IMR-90 (cell line): ENCODE measurements at regions not wholly inside any gene's neighbourhood (a gene's known extent, or its start where the extent isn't known, plus 50 kb on each side); places are given as distances from the start of the nearest gene placed in this dataset.

ENCODE experiments used
- ATAC-seq: fragments of 200-7000 bp; cut with Tn5 transposase; 2 replicates; pipeline ENCODE4 v1.9.1; 2020; ENCODE audit warnings: low read depth, mild to moderate bottlenecking, moderate library complexity
- BruUV-seq: library from RNA; stranded (reverse); fragments of 400-500 nt; replicated peaks from 2 replicates; lab custom pipeline; 2021; lab: Mats Ljungman, UMichigan
- CTCF ChIA-PET: fragments of 300-600 bp; formaldehyde crosslinking; extraction: SDS; loops from one replicate; lab custom pipeline; 2021; ENCODE audit warnings: antibody characterized with exemption; lab: Yijun Ruan, JAX
- POLR2A ChIA-PET: fragments of 300-600 bp; sonication (Branson Sonifier 250); formaldehyde crosslinking; loops from one replicate; lab custom pipeline; 2022; ENCODE audit warnings: antibody characterized with exemption; ENCODE audit not compliant: unreplicated experiment; lab: Charles Lee
- DNase-seq: peaks from one replicate; pipeline ENCODE4 v3.0.0; 2013
- H2AFZ ChIP-seq: replicated peaks from 2 replicates; pipeline ENCODE3; 2013; ENCODE audit warnings: low read length, mild to moderate bottlenecking; ENCODE audit not compliant: poor library complexity
- H2AK5ac ChIP-seq: 2 replicates; pipeline ENCODE4 v1.6.1; 2013; ENCODE audit warnings: low read depth, low read length, inconsistent platforms
- H2AK9ac ChIP-seq: replicated peaks from 2 replicates; pipeline ENCODE3; 2013; ENCODE audit warnings: mild to moderate bottlenecking, low read depth, low read length, moderate library complexity; ENCODE audit not compliant: poor library complexity
- H2BK120ac ChIP-seq: 2 replicates; pipeline ENCODE4 v1.6.1; 2013; ENCODE audit warnings: low read depth, low read length, inconsistent platforms
- H2BK15ac ChIP-seq: 3 replicates; pipeline ENCODE4 v1.6.1; 2013; ENCODE audit warnings: low read depth, low read length, inconsistent platforms
- H2BK20ac ChIP-seq: 2 replicates; pipeline ENCODE4 v1.6.1; 2013; ENCODE audit warnings: low read depth, mild to moderate bottlenecking, inconsistent platforms, low read length, moderate library complexity
- H2BK5ac ChIP-seq: 2 replicates; pipeline ENCODE4 v1.6.1; 2013; ENCODE audit warnings: mild to moderate bottlenecking, low read depth, low read length, inconsistent platforms; ENCODE audit not compliant: poor library complexity, severe bottlenecking
- H3K14ac ChIP-seq: replicated peaks from 2 replicates; pipeline ENCODE4 v1.6.1; 2013; ENCODE audit warnings: low read depth, low read length, inconsistent platforms
- H3K18ac ChIP-seq: 2 replicates; pipeline ENCODE4 v1.6.1; 2013; ENCODE audit warnings: low read depth, low read length, control low read depth
- H3K23ac ChIP-seq: 2 replicates; pipeline ENCODE4 v1.6.1; 2013; ENCODE audit warnings: low read depth, low read length, inconsistent platforms
- H3K27ac ChIP-seq: 2 replicates; pipeline ENCODE4 v1.5.1; 2013; ENCODE audit warnings: mild to moderate bottlenecking, control low read depth, low read length; ENCODE audit not compliant: insufficient read depth
- H3K27me3 ChIP-seq: 2 replicates; pipeline ENCODE4 v1.6.1; 2013; ENCODE audit warnings: low read length; ENCODE audit not compliant: control insufficient read depth, insufficient read depth
- H3K36me3 ChIP-seq: 2 replicates; pipeline ENCODE4 v1.6.1; 2013; ENCODE audit warnings: low read length, mixed read lengths; ENCODE audit not compliant: control insufficient read depth, insufficient read depth
- H3K4ac ChIP-seq: 2 replicates; pipeline ENCODE4 v1.6.1; 2013; ENCODE audit warnings: low read depth, low read length, inconsistent platforms
- H3K4me1 ChIP-seq: 2 replicates; pipeline ENCODE4 v1.6.1; 2013; ENCODE audit warnings: low read length, mixed read lengths; ENCODE audit not compliant: control insufficient read depth, insufficient read depth
- H3K4me2 ChIP-seq: 2 replicates; pipeline ENCODE4 v1.6.1; 2013; ENCODE audit warnings: low read depth, mild to moderate bottlenecking, control low read depth, low read length, moderate library complexity
- H3K4me3 ChIP-seq: 2 replicates; pipeline ENCODE4 v1.5.1; 2013; ENCODE audit warnings: low read depth, mild to moderate bottlenecking, control low read depth, low read length, moderate library complexity; ENCODE audit not compliant: insufficient read depth
- H3K56ac ChIP-seq: 2 replicates; pipeline ENCODE4 v1.6.1; 2013; ENCODE audit warnings: low read length, inconsistent platforms; ENCODE audit not compliant: insufficient read depth; ENCODE audit errors: extremely low read depth
- H3K79me1 ChIP-seq, 2 experiments: 2 replicates each; pipeline ENCODE4 v1.6.1; 2013; ENCODE audit warnings: low read length in 2 of 2, inconsistent platforms in 1 of 2, low read depth in 1 of 2
- H3K9ac ChIP-seq: 2 replicates; pipeline ENCODE4 v1.6.1; 2013; ENCODE audit warnings: low read depth, low read length, control low read depth
- H3K9me1 ChIP-seq: 2 replicates; pipeline ENCODE4 v1.6.1; 2013; ENCODE audit warnings: low read length, inconsistent platforms; ENCODE audit not compliant: insufficient read depth
- H3K9me3 ChIP-seq: 2 replicates; pipeline ENCODE4 v1.6.1; 2013; ENCODE audit warnings: low read length; ENCODE audit not compliant: control insufficient read depth, insufficient read depth
- H4K20me1 ChIP-seq: 2 replicates; pipeline ENCODE4 v1.6.1; 2013; ENCODE audit warnings: low read length, inconsistent platforms; ENCODE audit not compliant: insufficient read depth
- H4K5ac ChIP-seq: 2 replicates; pipeline ENCODE4 v1.6.1; 2013; ENCODE audit warnings: mild to moderate bottlenecking, low read depth, low read length, control low read depth
- H4K8ac ChIP-seq, 2 experiments: 2 replicates each; pipeline ENCODE4 v1.6.1; 2013; ENCODE audit warnings: low read depth in 2 of 2, low read length in 2 of 2, control low read depth in 1 of 2, inconsistent platforms in 1 of 2
- H4K91ac ChIP-seq: 2 replicates; pipeline ENCODE4 v1.6.1; 2013; ENCODE audit warnings: low read depth, low read length, inconsistent platforms; ENCODE audit not compliant: insufficient read depth
- CHD1 ChIP-seq: IDR thresholded peaks from 2 replicates; pipeline ENCODE4 v1.6.1; 2012; ENCODE audit warnings: low read depth, low read length, improper control_type of control experiment
- MAZ ChIP-seq: IDR thresholded peaks from 2 replicates; pipeline ENCODE4 v1.6.1; 2012; ENCODE audit warnings: low read depth, mild to moderate bottlenecking, low read length, improper control_type of control experiment, moderate library complexity, borderline replicate concordance
- MXI1 ChIP-seq: IDR thresholded peaks from 2 replicates; pipeline ENCODE4 v1.6.1; 2012; ENCODE audit warnings: low read depth, mild to moderate bottlenecking, low read length, moderate library complexity, borderline replicate concordance
- NFE2L2 ChIP-seq: fragments of 150-350 bp; IDR thresholded peaks from 2 replicates; pipeline ENCODE4 v1.6.1; 2016; ENCODE audit warnings: low read depth, mild to moderate bottlenecking, low read length
- POLR2A ChIP-seq: IDR thresholded peaks from 2 replicates; pipeline ENCODE4 v1.6.1; 2012; ENCODE audit warnings: mild to moderate bottlenecking, low read depth, low read length
- RAD21 ChIP-seq: IDR thresholded peaks from 2 replicates; pipeline ENCODE4 v1.6.1; 2012; ENCODE audit warnings: low read length, improper control_type of control experiment
- RCOR1 ChIP-seq: IDR thresholded peaks from 2 replicates; pipeline ENCODE4 v1.6.1; 2012; ENCODE audit warnings: mild to moderate bottlenecking, low read length, improper control_type of control experiment; ENCODE audit not compliant: insufficient replicate concordance
- WGBS, 2 experiments: methylation state at CpG; one replicate each; pipeline versions ENCODE4 v1.1.5 to v1.1.7; 2013; ENCODE audit warnings: missing lambda C conversion rate in 2 of 2; ENCODE audit not compliant: insufficient read length in 1 of 2; ENCODE audit errors: extremely low coverage in 2 of 2; 5-methylcytosine and 5-hydroxymethylcytosine counted together
- dilution Hi-C: fragments of 300-500 bp; cut with HindIII; formaldehyde crosslinking; loops from one replicate; pipeline ENCODE4 v1.14.3; 2018; ENCODE audit warnings: low sequenced_read_pairs; ENCODE audit not compliant: unreplicated experiment
- in situ Hi-C: fragments of 300-500 bp; cut with MboI; formaldehyde crosslinking; loops from 3 replicates; pipeline ENCODE4 v1.14.3; 2019; ENCODE audit warnings: low sequenced_read_pairs, inconsistent platforms, mixed read lengths
- intact Hi-C: fragments of 100-400 bp; cut with micrococcal nuclease; formaldehyde crosslinking; loops from 2 replicates; pipeline ENCODE4 v1.10.0; 2022
- TF ChIP-seq, protein P1 (sequence below): conservative IDR thresholded peaks from 2 replicates; pipeline ENCODE4 v1.5.1; 2012; ENCODE audit warnings: mild to moderate bottlenecking, low read depth, low read length, improper control_type of control experiment
- TF ChIP-seq, protein P2 (sequence below): fragments of 150-350 bp; IDR thresholded peaks from 2 replicates; pipeline ENCODE4 v1.6.1; 2017; ENCODE audit warnings: mild to moderate bottlenecking, antibody characterized with exemption, low read length, low read depth
- TF ChIP-seq, protein P3 (sequence below): fragments of 150-350 bp; IDR thresholded peaks from 2 replicates; pipeline ENCODE4 v1.6.1; 2016; ENCODE audit warnings: low read depth, mild to moderate bottlenecking, low read length, moderate library complexity, borderline replicate concordance

DNA sequence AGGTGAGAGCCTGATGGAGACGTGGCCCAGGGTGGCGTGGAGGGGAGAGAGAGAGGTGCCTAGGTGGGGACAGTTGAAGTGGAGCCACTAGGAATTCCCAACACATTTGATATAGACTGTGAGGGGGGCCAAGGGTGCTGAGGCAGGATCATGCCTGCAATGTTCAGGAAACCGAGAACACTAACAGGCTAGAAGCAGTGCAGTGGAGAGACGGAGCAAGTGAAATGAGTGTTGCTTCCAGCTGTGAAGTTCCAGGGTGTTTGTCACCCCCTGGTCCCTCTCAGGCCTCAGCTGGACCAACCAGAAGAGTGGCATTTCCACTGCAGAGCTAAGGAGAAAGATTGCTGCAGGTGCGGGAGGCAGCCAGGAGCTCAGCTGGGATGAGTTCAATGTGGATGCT is 127.1 kb downstream of the RIPK4 start:
- ATAC-seq (no peak), DNase-seq (no peak)
- no peak overlapping the region for H2AFZ ChIP-seq
- POLR2A ChIA-PET: no interaction called here
- no peaks in the 10 kb centered on the region for H3K27me3 ChIP-seq
- no peak overlapping the region for H4K5ac ChIP-seq
- no peak overlapping the region for H3K27ac ChIP-seq
- no peaks in the 10 kb centered on the region for H4K20me1 ChIP-seq
- H3K9me1 ChIP-seq: peaks cover 15% of the 10 kb centered on the region
- intact Hi-C loops: no loop called here
- dilution Hi-C loops: no loop called here
- no peak overlapping the region for H3K56ac ChIP-seq
- no peak overlapping the region for H3K14ac ChIP-seq
- TF ChIP-seq POLR2A (no peak), CHD1 (no peak), RCOR1 (no peak), RAD21 (no peak), MXI1 (no peak), NFE2L2 (no peak), MAZ (no peak)
- TF ChIP-seq, protein P1, sequence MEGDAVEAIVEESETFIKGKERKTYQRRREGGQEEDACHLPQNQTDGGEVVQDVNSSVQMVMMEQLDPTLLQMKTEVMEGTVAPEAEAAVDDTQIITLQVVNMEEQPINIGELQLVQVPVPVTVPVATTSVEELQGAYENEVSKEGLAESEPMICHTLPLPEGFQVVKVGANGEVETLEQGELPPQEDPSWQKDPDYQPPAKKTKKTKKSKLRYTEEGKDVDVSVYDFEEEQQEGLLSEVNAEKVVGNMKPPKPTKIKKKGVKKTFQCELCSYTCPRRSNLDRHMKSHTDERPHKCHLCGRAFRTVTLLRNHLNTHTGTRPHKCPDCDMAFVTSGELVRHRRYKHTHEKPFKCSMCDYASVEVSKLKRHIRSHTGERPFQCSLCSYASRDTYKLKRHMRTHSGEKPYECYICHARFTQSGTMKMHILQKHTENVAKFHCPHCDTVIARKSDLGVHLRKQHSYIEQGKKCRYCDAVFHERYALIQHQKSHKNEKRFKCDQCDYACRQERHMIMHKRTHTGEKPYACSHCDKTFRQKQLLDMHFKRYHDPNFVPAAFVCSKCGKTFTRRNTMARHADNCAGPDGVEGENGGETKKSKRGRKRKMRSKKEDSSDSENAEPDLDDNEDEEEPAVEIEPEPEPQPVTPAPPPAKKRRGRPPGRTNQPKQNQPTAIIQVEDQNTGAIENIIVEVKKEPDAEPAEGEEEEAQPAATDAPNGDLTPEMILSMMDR: no peak
- TF ChIP-seq, protein P2, sequence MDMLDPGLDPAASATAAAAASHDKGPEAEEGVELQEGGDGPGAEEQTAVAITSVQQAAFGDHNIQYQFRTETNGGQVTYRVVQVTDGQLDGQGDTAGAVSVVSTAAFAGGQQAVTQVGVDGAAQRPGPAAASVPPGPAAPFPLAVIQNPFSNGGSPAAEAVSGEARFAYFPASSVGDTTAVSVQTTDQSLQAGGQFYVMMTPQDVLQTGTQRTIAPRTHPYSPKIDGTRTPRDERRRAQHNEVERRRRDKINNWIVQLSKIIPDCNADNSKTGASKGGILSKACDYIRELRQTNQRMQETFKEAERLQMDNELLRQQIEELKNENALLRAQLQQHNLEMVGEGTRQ: no peak
- TF ChIP-seq, protein P3, sequence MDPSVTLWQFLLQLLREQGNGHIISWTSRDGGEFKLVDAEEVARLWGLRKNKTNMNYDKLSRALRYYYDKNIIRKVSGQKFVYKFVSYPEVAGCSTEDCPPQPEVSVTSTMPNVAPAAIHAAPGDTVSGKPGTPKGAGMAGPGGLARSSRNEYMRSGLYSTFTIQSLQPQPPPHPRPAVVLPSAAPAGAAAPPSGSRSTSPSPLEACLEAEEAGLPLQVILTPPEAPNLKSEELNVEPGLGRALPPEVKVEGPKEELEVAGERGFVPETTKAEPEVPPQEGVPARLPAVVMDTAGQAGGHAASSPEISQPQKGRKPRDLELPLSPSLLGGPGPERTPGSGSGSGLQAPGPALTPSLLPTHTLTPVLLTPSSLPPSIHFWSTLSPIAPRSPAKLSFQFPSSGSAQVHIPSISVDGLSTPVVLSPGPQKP: no peak
- CTCF ChIA-PET: no interaction called here
- no peak overlapping the region for H2BK5ac ChIP-seq
- in situ Hi-C loops: no loop called here
- H2BK20ac ChIP-seq: no peak overlapping the region
- H2AK5ac ChIP-seq: no peak overlapping the region
- H3K9me3 ChIP-seq: peaks cover 2% of the 10 kb centered on the region; the same call in 1 of the 2 replicates
- no peak overlapping the region for H3K18ac ChIP-seq
- no peak overlapping the region for H2AK9ac ChIP-seq
- H2BK120ac ChIP-seq: no peak overlapping the region
- 100% methylated on average over 1 of the region's 5 CpGs; no CpG with 5 or more reads in 1 of the 2 experiments for WGBS, 2 experiments
- no peak overlapping the region for H4K8ac ChIP-seq
- H3K9ac ChIP-seq: no peak overlapping the region
- H2BK15ac ChIP-seq: no peak overlapping the region
- no TSS peak for BruUV-seq
- peaks cover 17% of the 10 kb centered on the region for H3K4me1 ChIP-seq
- H4K91ac ChIP-seq: no peak overlapping the region
- H3K4me3 ChIP-seq: no peak overlapping the region
- no peaks in the 10 kb centered on the region for H3K79me1 ChIP-seq
- no peaks in the 10 kb centered on the region for H3K36me3 ChIP-seq
- H3K4ac ChIP-seq: no peak overlapping the region
- H3K4me2 ChIP-seq: no peak overlapping the region
- H3K23ac ChIP-seq: no peak overlapping the region
